T-helper 1 cell treated with Interleukin-12 subunit alpha and Interleukin-12 subunit beta and Interleukin-4 antibody, amounts not matched to agents 30 ng/mL and 1 ng/mL, for 36 hours (primary cell): ENCODE measurements at regions not wholly inside any gene's neighbourhood (a gene's known extent, or its start where the extent isn't known, plus 50 kb on each side); places are given as distances from the start of the nearest gene placed in this dataset.

Experiments used
- intact Hi-C: fragments of 100-400 bp; cut with micrococcal nuclease; formaldehyde crosslinking; loops from one replicate; pipeline ENCODE4 v1.15.1; 2024

- intact Hi-C loops, result no loop called here
These were observed 927.3 kb upstream of the EPHA6 start for GRCh38 chr3:95887114-95887513.

GRCh38 chr3:95894820-95895219 lies 919.6 kb upstream of the EPHA6 start:
- intact Hi-C loops, result no loop called here

DNA sequence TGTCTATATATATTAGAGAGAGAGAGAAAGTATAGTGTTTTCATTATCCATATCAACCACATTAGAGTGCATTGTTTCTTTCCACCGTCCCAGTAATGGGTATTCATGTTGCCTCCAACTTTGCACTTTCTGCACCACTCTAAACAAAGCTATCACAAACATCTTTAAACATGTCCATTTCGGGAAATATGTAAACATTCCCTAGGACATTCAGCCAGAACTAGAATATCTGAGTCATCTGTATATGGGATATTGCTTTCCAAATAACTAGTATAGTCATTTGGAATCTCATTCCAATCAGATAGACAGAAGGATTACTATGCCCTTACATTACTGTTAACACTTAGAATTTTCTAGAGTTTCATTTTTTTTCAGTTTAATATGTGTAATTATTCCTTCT lies 914.9 kb upstream of the EPHA6 start:
- intact Hi-C loops, result no loop called here

GRCh38 chr3:95899911-95900310 lies 914.5 kb upstream of the EPHA6 start:
- intact Hi-C loops, result no loop called here

DNA sequence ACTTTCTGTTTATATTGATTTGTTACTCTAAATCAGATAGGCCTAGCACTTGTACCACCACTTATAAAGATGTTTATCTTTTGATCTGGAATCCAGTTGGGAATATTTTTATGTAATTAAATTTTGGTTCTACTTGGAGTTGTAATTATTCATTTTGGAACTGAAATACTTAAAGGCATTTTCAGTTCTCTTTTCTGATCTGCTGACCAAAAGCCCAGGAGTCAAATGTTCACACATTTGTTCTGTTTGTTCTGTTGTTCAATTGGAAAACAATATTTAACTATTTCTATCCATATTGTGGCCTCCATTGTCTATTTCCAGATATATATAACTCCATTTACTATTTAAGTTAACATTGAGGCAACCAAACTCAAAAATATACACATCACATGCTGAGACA lies 912.4 kb upstream of the EPHA6 start:
- intact Hi-C loops, result no loop called here

- intact Hi-C loops, result no loop called here
These were observed 909.2 kb upstream of the EPHA6 start for GRCh38 chr3:95905182-95905581.

DNA sequence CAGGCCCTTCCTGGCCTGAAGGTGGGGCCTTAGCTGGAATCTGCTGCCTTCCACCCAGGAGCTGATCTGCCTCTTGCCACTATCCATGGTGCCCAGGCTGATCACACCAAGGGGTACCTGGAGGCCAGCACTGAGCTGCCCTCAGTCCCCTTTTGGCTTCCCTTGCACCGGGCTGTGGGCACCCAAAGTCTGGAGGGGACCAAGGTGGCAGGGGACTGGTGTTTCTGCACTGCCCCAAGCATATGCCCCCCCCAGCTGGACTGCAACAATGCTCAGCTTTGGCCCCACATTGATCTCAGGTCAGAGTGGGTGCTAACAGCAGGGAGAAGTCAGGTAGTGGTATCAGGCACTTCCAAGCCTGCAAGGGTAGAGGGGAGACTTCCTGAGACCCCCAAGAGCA lies 902.6 kb upstream of the EPHA6 start:
- intact Hi-C loops, result no loop called here

- intact Hi-C loops, result no loop called here
These were observed 890.7 kb upstream of the EPHA6 start for GRCh38 chr3:95923496-95924210.

DNA sequence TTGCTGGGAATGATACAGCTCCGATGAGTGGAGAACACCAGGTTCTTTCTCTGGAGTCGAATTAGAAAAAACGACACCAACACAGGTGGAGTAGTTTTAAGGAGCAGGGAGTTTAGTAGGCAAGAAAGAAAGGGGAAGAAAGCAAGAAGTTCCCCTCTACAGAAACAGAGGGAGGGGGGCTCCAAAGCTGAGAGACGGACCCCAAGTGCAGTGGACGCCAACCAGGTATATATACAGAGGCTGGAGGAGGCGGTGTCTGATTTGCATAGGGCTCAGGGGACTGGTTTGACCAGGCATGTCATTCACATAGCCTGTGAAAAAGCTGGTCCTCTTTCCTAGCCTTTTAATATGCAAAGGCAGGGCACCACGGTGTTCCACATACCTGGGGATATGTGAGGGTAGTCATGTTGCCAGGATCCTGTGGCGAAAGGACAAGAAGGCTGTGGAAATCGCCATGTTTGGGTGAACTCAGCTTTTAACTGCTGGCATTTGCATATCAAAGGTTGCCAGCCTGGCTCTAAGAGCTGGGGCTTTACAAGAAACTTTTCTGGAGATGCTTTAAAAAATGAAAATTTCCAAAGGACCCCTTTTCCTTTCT lies 887.4 kb upstream of the EPHA6 start:
- intact Hi-C loops, result no loop called here

DNA sequence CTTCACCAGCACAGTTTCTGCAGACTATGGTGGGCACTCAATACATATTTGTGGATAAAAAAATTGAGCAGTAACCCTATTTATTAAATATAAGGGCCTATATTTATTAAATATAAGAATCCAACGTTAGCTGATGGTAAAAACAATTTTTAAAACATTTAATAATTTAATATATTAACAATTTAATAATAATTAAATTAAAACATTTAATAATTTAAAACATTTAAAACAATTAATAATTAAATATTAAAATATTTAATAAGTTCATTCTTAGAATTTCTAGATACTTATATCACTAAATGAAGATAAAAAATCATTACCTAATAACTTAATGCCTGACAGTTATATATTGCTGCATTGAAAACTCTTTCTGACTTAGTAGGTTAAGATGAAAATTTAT lies 880.2 kb upstream of the EPHA6 start:
- intact Hi-C loops, result no loop called here

- intact Hi-C loops, result no loop called here
These were observed 875.1 kb upstream of the EPHA6 start for GRCh38 chr3:95939235-95939809.

- intact Hi-C loops, result no loop called here
These were observed 848.6 kb upstream of the EPHA6 start for GRCh38 chr3:95965704-95966336.

DNA sequence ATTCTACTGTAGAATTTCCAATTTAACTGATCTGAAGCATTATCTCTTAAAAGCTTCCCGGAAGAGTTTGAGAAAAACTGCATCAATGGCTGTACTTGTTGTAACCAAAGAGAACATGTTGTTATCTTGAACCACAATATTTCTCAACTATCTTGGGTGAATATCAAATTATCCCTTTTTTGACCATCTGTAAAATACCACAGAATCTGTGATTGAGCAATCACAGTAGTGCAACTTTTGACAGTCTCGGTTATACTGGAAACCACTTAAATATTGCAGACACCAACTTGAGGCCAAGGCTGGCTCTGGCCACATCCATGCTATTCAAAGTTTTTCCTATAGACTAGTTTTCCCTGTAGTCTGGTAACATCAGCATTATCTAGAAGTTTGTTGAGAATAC lies 842.8 kb upstream of the EPHA6 start:
- intact Hi-C loops, result no loop called here

GRCh38 chr3:95994338-95994737 lies 820.1 kb upstream of the EPHA6 start:
- intact Hi-C loops, result no loop called here

GRCh38 chr3:96000966-96001365 lies 813.4 kb upstream of the EPHA6 start:
- intact Hi-C loops, result no loop called here

DNA sequence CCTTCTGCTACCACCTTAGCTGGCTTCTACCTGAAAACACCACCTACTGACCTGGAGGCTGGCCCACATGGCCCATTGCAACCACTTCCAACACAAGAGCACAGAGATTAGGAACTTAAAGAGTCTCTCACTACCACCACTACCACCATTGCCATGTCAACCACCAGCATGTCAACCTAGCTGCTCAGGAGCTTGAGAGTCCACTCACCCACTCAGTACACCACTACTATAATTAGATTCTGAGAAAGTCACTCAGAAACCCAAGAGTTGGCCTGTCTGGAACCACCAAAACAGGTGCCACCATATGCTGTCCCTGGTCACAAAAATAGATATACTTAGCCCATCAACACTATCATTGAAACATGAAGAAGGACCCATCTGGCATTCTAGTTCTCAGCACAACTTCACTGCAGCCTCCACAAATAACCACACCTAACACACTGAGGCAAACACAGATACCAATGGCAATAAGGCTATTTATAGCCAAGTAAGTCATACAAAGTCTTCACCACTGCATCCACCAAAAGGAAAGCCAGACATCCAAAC lies 806.7 kb upstream of the EPHA6 start:
- intact Hi-C loops, result no loop called here

DNA sequence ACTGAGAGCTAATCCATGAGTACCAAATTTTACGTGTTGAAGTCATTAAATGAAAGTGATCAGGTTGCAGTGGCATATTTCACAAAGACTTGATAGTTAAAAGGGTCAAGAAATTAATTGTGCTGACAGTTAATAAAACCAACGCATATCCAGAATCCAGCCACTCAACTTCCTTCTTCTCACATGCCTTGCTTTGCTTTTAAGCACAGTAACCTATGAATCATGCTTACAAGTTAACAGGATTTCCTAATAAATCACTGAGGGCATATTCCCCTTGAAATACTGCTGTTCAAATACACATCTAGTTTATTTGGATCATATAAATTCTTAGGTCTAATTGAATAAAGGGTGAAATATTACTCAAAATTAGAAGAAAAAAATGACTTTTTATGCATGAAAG lies 801.5 kb upstream of the EPHA6 start:
- intact Hi-C loops, result no loop called here

- intact Hi-C loops, result no loop called here
These were observed 796.8 kb upstream of the EPHA6 start for GRCh38 chr3:96017556-96017955.

DNA sequence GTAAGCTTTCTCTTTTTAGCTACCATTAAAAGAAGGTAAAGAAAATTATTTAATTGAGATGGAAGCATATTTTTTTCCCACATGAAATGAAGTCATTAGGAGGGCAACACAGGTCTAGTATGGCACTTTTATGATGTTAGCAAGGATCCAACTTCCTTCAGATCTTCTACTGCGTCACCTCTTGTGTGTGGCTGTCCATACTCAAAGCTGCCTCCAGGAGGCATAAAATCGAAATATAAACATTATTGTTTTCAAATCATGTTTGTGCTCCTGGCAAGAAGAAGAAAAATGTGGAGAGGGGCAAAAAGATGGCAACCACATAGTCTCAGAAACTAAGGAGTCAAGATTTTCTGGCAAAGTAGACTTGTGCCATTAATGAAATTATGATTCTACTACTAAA lies 791.7 kb upstream of the EPHA6 start:
- intact Hi-C loops, result loop anchor here (2.0 kb wide), 1 partner anchor 790 kb away; no protein-coding TSS in a partner anchor

GRCh38 chr3:96027718-96028117 lies 786.7 kb upstream of the EPHA6 start:
- intact Hi-C loops, result no loop called here

GRCh38 chr3:96039632-96040031 lies 774.8 kb upstream of the EPHA6 start:
- intact Hi-C loops, result no loop called here

- intact Hi-C loops, result no loop called here
These were observed 755.1 kb upstream of the EPHA6 start for GRCh38 chr3:96059301-96059700.
